OCI-LY7 (cell line): ENCODE measurements at regions not wholly inside any gene's neighbourhood (a gene's known extent, or its start where the extent isn't known, plus 50 kb on each side); places are given as distances from the start of the nearest gene placed in this dataset.

Experiments
- BruUV-seq: library from RNA; stranded (reverse); fragments of 400-500 nt; replicated peaks from 2 replicates; lab custom pipeline; 2021; lab: Mats Ljungman, UMichigan
- CTCF ChIA-PET: fragments of 300-600 bp; sonication (Branson Sonifier 250); formaldehyde crosslinking; loops from one replicate; lab custom pipeline; 2022; ENCODE audit warnings: antibody characterized with exemption; ENCODE audit not compliant: unreplicated experiment; lab: Charles Lee
- POLR2A ChIA-PET: fragments of 300-600 bp; sonication (Branson Sonifier 250); formaldehyde crosslinking; loops from one replicate; lab custom pipeline; 2022; ENCODE audit warnings: antibody characterized with exemption; lab: Charles Lee
- DNase-seq: peaks from one replicate; pipeline ENCODE4 v3.0.0-alpha.2; 2015; ENCODE audit warnings: low spot score
- H2AFZ ChIP-seq: fragments of 200-600 bp; sonication (generic), shearing (Covaris generic); 2 replicates; pipeline ENCODE4 v1.6.1; 2014; ENCODE audit warnings: mild to moderate bottlenecking, antibody characterized with exemption, low read length, moderate library complexity
- H3K27ac ChIP-seq: fragments of 200-600 bp; sonication (generic); 2 replicates; pipeline ENCODE4 v1.5.1; 2014; ENCODE audit warnings: mixed run types, low read depth, mild to moderate bottlenecking, moderate library complexity, low read length, inconsistent platforms; ENCODE audit not compliant: poor library complexity, severe bottlenecking
- H3K36me3 ChIP-seq: fragments of 200-600 bp; sonication (generic); 2 replicates; pipeline ENCODE4 v1.6.1; 2014; ENCODE audit warnings: mild to moderate bottlenecking, antibody characterized with exemption, low read length, moderate library complexity, mixed read lengths; ENCODE audit not compliant: insufficient read depth
- H3K4me1 ChIP-seq: fragments of 200-600 bp; sonication (generic); 2 replicates; pipeline ENCODE4 v1.5.1; 2014; ENCODE audit warnings: mild to moderate bottlenecking, low read length; ENCODE audit not compliant: insufficient read depth, poor library complexity, severe bottlenecking
- H3K4me2 ChIP-seq: fragments of 200-600 bp; sonication (generic); 2 replicates; pipeline ENCODE4 v1.6.1; 2014; ENCODE audit warnings: mild to moderate bottlenecking, low read length
- H3K4me3 ChIP-seq: fragments of 200-600 bp; sonication (generic); 2 replicates; pipeline ENCODE4 v1.5.1; 2014; ENCODE audit warnings: mild to moderate bottlenecking, low read depth, low read length; ENCODE audit not compliant: poor library complexity, severe bottlenecking
- H3K79me2 ChIP-seq: fragments of 200-600 bp; sonication (generic); 2 replicates; pipeline ENCODE4 v1.6.1; 2016; ENCODE audit warnings: low read depth, mild to moderate bottlenecking, low read length, moderate library complexity, mixed read lengths; ENCODE audit not compliant: insufficient read depth
- H3K9me2 ChIP-seq: fragments of 200-600 bp; sonication (generic); 2 replicates; pipeline ENCODE4 v1.6.1; 2016; ENCODE audit warnings: mild to moderate bottlenecking, low read length, mixed read lengths; ENCODE audit not compliant: insufficient read depth
- H3K9me3 ChIP-seq: fragments of 200-600 bp; sonication (generic); 2 replicates; pipeline ENCODE4 v1.6.1; 2014; ENCODE audit warnings: mild to moderate bottlenecking, mixed run types, low read length, mixed read lengths
- H4K20me1 ChIP-seq: fragments of 200-600 bp; sonication (generic); 2 replicates; pipeline ENCODE4 v1.6.1; 2014; ENCODE audit warnings: mild to moderate bottlenecking, antibody characterized with exemption, low read length, moderate library complexity, mixed read lengths; ENCODE audit not compliant: insufficient read depth
- EZH2phosphoT487 ChIP-seq: fragments of 200-600 bp; sonication (generic); IDR thresholded peaks from 2 replicates; pipeline ENCODE4 v1.6.1; 2018; ENCODE audit warnings: low read depth, borderline replicate concordance, mild to moderate bottlenecking, mixed run types, antibody characterized with exemption, low read length, moderate library complexity, mixed read lengths
- intact Hi-C: fragments of 100-400 bp; cut with micrococcal nuclease; formaldehyde crosslinking; loops from one replicate; pipeline ENCODE4 v1.10.0; 2022; ENCODE audit not compliant: unreplicated experiment
- TF ChIP-seq, protein P1 (sequence below): fragments of 200-600 bp; sonication (generic); conservative IDR thresholded peaks from 2 replicates; pipeline ENCODE4 v1.5.1; 2014; ENCODE audit warnings: mild to moderate bottlenecking, antibody characterized with exemption, low read length, moderate library complexity, mixed read lengths

DNA sequence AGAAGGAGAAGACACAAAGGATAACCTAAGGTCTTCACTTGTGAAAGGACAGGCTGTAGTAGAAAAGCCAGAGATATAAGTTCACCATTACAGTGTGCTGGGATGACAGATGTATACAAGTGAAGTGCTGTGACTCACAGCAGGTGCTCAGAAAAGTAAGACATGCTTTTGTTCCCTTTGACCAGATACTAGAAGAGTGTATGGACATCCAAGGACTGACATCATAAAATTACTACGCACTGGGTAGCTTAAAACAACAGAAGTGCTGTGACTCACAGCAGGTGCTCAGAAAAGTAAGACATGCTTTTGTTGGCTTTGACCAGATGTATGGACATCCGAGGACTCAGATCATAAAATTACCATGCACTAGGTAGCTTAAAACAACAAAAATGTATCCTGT is 61.6 kb upstream of the BTC start:
- CTCF ChIA-PET = no interaction called here
- Histone ChIP-seq H3K9me2 (no peaks in the 10 kb centered on the region), H3K27ac (no peak overlapping the region), H3K4me2 (no peak overlapping the region), H3K36me3 (no peaks in the 10 kb centered on the region), H4K20me1 (no peaks in the 10 kb centered on the region), H2AFZ (no peak overlapping the region), H3K4me1 (no peaks in the 10 kb centered on the region), H3K9me3 (no peaks in the 10 kb centered on the region), H3K4me3 (no peak overlapping the region), H3K79me2 (no peaks in the 10 kb centered on the region)
- intact Hi-C loops = no loop called here
- POLR2A ChIA-PET = no interaction called here
- no peak for DNase-seq
- TF ChIP-seq, protein P1, sequence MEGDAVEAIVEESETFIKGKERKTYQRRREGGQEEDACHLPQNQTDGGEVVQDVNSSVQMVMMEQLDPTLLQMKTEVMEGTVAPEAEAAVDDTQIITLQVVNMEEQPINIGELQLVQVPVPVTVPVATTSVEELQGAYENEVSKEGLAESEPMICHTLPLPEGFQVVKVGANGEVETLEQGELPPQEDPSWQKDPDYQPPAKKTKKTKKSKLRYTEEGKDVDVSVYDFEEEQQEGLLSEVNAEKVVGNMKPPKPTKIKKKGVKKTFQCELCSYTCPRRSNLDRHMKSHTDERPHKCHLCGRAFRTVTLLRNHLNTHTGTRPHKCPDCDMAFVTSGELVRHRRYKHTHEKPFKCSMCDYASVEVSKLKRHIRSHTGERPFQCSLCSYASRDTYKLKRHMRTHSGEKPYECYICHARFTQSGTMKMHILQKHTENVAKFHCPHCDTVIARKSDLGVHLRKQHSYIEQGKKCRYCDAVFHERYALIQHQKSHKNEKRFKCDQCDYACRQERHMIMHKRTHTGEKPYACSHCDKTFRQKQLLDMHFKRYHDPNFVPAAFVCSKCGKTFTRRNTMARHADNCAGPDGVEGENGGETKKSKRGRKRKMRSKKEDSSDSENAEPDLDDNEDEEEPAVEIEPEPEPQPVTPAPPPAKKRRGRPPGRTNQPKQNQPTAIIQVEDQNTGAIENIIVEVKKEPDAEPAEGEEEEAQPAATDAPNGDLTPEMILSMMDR = no peak
- TF ChIP-seq EZH2phosphoT487 = no peak
- no TSS peak for BruUV-seq

DNA sequence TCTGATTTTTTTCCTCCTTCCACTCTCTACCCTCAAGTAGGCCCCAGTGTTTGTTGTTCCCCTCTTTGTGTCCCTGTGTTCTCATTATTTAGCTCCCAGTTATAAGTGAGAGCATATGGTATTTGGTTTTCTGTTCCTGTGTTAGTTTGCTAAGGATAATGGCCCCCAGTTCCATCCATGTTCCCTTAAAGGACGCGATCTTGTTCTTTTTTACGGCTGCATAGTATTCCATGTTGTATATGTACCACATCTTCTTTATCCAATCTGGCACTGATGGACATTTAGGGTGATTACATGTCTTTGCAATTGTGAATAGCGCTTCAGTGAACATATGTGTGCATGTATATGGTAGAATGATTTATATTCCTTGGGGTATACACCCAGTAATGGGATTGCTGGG is 54.5 kb upstream of the BTC start:
- Histone ChIP-seq H3K27ac (no peak overlapping the region), H2AFZ (no peak overlapping the region), H4K20me1 (no peaks in the 10 kb centered on the region), H3K36me3 (no peaks in the 10 kb centered on the region), H3K4me2 (no peak overlapping the region), H3K9me3 (no peaks in the 10 kb centered on the region), H3K79me2 (no peaks in the 10 kb centered on the region), H3K9me2 (no peaks in the 10 kb centered on the region), H3K4me3 (no peak overlapping the region), H3K4me1 (no peaks in the 10 kb centered on the region)
- no peak for DNase-seq
- ChIA-PET CTCF (no interaction called here), POLR2A (no interaction called here)
- BruUV-seq = no TSS peak
- TF ChIP-seq, protein P1 = no peak
- TF ChIP-seq EZH2phosphoT487 = no peak
- intact Hi-C loops = no loop called here

DNA sequence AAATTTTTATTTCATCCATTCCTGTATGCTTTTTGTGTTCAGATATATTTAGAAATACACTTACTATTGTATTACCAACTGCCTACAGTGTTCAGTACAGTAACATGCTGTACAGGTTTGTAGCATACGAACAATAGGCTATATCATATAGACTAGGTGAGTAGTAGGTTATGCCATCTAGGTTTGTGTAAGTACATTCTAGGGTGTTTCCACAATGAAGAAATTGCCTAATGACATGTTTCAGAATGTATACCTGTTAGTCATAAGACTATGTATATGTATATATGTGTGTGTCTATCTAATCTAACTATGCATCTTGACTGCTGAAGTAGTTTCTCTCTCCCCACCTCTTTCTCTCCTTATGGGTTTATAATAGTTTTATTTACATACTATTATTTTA is 51.5 kb upstream of the BTC start:
- TF ChIP-seq, protein P1 = no peak
- no peak for TF ChIP-seq EZH2phosphoT487
- no peaks in the 10 kb centered on the region for H3K36me3 ChIP-seq
- no peak overlapping the region for H3K4me2 ChIP-seq
- ChIA-PET CTCF (no interaction called here), POLR2A (no interaction called here)
- no peak for DNase-seq
- BruUV-seq = no TSS peak
- no peaks in the 10 kb centered on the region for H3K9me2 ChIP-seq
- H3K4me1 ChIP-seq = no peaks in the 10 kb centered on the region
- no peaks in the 10 kb centered on the region for H4K20me1 ChIP-seq
- no peaks in the 10 kb centered on the region for H3K79me2 ChIP-seq
- H2AFZ ChIP-seq = no peak overlapping the region
- no peak overlapping the region for H3K4me3 ChIP-seq
- no peak overlapping the region for H3K27ac ChIP-seq
- intact Hi-C loops = no loop called here
- H3K9me3 ChIP-seq = no peaks in the 10 kb centered on the region
